ENCODE measurements at regions not wholly inside any gene's neighbourhood (a gene's known extent, or its start where the extent isn't known, plus 50 kb on each side); places are given as distances from the start of the nearest gene placed in this dataset.

GRCh38 chr16:51040637-51041036 lies 110.4 kb downstream of the SALL1 start:
- H3K27ac ChIP-seq, result no peak overlapping the region
- no peaks in the 10 kb centered on the region for H3K27me3 ChIP-seq
- intact Hi-C loops (cut with DNase I), result no loop called here
- H3K4me3 ChIP-seq, result no peak overlapping the region
- no peaks in the 10 kb centered on the region for H3K4me1 ChIP-seq
- TF ChIP-seq POLR2A (IDR thresholded peaks at IDR 0.05) (no peak), POLR2AphosphoS5 (IDR thresholded peaks at IDR 0.05; ENCODE audit: insufficient read depth in 1 of 2, low read depth in 1 of 2) (no peak), CTCF (IDR thresholded peaks at IDR 0.05) (no peak)
- H3K36me3 ChIP-seq, result no peaks in the 10 kb centered on the region
- H3K9me3 ChIP-seq, result no peaks in the 10 kb centered on the region
- DNase-seq (ENCODE audit: extremely low spot score in 2 of 2), result no peak

- no peaks in the 10 kb centered on the region for H3K9me3 ChIP-seq
- H3K36me3 ChIP-seq, result no peaks in the 10 kb centered on the region
- no peak for DNase-seq (ENCODE audit: extremely low spot score in 2 of 2)
- H3K4me1 ChIP-seq, result no peaks in the 10 kb centered on the region
- TF ChIP-seq POLR2AphosphoS5 (IDR thresholded peaks at IDR 0.05; ENCODE audit: insufficient read depth in 1 of 2, low read depth in 1 of 2) (no peak), CTCF (IDR thresholded peaks at IDR 0.05) (no peak), POLR2A (IDR thresholded peaks at IDR 0.05) (no peak)
- H3K27me3 ChIP-seq, result no peaks in the 10 kb centered on the region
- no peak overlapping the region for H3K27ac ChIP-seq
- no peak overlapping the region for H3K4me3 ChIP-seq
- intact Hi-C loops (cut with DNase I), result no loop called here
These were observed 111.3 kb downstream of the SALL1 start for GRCh38 chr16:51039638-51040331.

GRCh38 chr16:51035711-51036110 lies 115.4 kb downstream of the SALL1 start:
- no peaks in the 10 kb centered on the region for H3K4me1 ChIP-seq
- no peak for DNase-seq (ENCODE audit: extremely low spot score in 2 of 2)
- H3K27ac ChIP-seq, result no peak overlapping the region
- no peak overlapping the region for H3K4me3 ChIP-seq
- no peaks in the 10 kb centered on the region for H3K27me3 ChIP-seq
- H3K36me3 ChIP-seq, result no peaks in the 10 kb centered on the region
- no peaks in the 10 kb centered on the region for H3K9me3 ChIP-seq
- no peak for TF ChIP-seq POLR2A (IDR thresholded peaks at IDR 0.05)
- TF ChIP-seq CTCF (IDR thresholded peaks at IDR 0.05), result no peak
- TF ChIP-seq POLR2AphosphoS5 (IDR thresholded peaks at IDR 0.05; ENCODE audit: insufficient read depth in 1 of 2, low read depth in 1 of 2), result no peak
- intact Hi-C loops (cut with DNase I), result no loop called here

GRCh38 chr16:51035110-51035498 lies 116.0 kb downstream of the SALL1 start:
- Histone ChIP-seq H3K27me3 (no peaks in the 10 kb centered on the region), H3K4me3 (no peak overlapping the region), H3K36me3 (no peaks in the 10 kb centered on the region), H3K9me3 (no peaks in the 10 kb centered on the region), H3K27ac (no peak overlapping the region), H3K4me1 (no peaks in the 10 kb centered on the region)
- no peak for TF ChIP-seq POLR2AphosphoS5 (IDR thresholded peaks at IDR 0.05; ENCODE audit: insufficient read depth in 1 of 2, low read depth in 1 of 2)
- TF ChIP-seq CTCF (IDR thresholded peaks at IDR 0.05), result no peak
- no peak for TF ChIP-seq POLR2A (IDR thresholded peaks at IDR 0.05)
- intact Hi-C loops (cut with DNase I), result no loop called here
- DNase-seq (ENCODE audit: extremely low spot score in 2 of 2), result no peak

- DNase-seq (ENCODE audit: extremely low spot score in 2 of 2), result no peak
- no peaks in the 10 kb centered on the region for H3K36me3 ChIP-seq
- intact Hi-C loops (cut with DNase I), result no loop called here
- no peak overlapping the region for H3K27ac ChIP-seq
- no peaks in the 10 kb centered on the region for H3K4me1 ChIP-seq
- H3K27me3 ChIP-seq, result no peaks in the 10 kb centered on the region
- no peak overlapping the region for H3K4me3 ChIP-seq
- no peak for TF ChIP-seq POLR2AphosphoS5 (IDR thresholded peaks at IDR 0.05; ENCODE audit: insufficient read depth in 1 of 2, low read depth in 1 of 2)
- TF ChIP-seq CTCF (IDR thresholded peaks at IDR 0.05), result no peak
- no peak for TF ChIP-seq POLR2A (IDR thresholded peaks at IDR 0.05)
- no peaks in the 10 kb centered on the region for H3K9me3 ChIP-seq
These were observed 116.5 kb downstream of the SALL1 start for GRCh38 chr16:51034481-51035109.
